ENCODE measurements at regions not wholly inside any gene's neighbourhood (a gene's known extent, or its start where the extent isn't known, plus 50 kb on each side); places are given as distances from the start of the nearest gene placed in this dataset.

DNA sequence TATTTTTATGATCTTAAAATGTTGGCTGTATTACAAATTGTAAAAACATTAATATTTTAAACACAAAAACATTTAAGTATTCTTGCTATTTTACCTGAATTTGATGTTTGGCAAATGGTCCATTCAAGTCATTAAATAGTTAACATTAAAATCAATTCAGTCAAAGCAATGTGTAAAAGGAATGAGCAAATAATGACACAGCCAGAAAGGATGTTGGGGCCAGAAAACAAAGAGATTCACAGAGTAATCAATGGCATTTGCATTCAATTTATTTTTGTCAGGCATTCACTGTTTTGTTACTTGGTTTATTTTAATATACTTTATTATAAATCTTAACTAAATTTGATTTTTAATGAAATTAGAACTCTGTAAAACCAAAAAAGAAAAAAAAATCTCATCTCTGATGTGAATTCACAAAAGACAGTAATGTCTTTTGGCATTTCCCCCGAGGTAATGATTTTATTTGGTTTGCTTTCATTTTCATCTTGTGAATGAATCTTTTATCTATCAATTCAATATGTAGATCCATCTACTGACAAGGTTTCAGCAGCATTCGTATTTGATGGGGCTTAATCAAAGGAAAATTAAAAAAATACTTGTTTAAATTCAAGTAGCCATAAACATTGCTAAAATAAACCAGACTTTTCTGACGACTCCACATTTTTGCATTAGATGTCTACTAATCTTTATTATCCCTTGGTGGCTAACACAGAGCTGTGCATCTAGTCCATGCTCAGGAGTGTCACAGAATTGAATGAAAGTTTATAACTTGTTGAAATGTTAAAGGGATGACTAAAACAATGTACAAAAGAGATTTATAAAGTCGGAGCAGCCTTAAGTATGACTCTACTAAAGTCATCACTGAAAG is 866.7 kb upstream of the GJE1 start:
- DNase-seq: no peak

DNA sequence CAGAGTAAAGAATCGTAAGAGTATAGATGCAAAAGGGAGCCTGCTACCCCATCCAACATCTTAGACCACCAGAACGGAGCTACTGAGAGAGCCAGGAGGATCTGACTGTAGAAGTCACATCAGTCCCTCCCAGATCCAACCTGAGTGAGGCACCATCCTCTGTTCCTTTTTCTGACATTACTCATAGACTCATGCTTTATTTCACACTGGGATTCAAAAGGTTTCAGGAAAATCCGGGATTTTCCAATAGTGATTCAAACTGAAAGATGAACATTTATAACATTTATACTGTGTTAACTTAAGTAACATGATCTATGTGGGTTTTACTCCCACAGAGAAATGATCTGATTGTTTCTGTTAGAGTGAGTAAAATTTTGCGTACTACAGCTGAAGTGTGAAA is 868.6 kb upstream of the GJE1 start:
- DNase-seq: no peak

DNA sequence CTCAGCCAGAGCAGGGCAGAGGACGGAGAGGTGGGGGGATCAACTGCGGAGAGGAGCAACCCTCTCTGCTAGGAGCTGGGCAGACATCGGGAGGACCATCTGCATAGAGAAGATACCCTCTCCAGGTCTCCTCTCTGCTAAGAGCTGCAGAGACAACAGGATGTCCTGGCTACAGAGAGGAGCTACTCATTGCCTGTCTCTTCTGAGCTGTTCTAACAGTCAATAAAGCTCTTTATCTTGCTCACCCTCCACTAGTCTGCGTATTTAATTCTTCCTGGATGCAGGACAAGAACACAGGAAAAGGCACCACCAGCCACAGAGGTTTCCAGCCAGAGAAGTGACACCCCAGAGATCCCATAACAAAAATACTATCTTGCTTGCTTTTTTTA is 871.1 kb upstream of the GJE1 start:
- no peak for DNase-seq

DNA sequence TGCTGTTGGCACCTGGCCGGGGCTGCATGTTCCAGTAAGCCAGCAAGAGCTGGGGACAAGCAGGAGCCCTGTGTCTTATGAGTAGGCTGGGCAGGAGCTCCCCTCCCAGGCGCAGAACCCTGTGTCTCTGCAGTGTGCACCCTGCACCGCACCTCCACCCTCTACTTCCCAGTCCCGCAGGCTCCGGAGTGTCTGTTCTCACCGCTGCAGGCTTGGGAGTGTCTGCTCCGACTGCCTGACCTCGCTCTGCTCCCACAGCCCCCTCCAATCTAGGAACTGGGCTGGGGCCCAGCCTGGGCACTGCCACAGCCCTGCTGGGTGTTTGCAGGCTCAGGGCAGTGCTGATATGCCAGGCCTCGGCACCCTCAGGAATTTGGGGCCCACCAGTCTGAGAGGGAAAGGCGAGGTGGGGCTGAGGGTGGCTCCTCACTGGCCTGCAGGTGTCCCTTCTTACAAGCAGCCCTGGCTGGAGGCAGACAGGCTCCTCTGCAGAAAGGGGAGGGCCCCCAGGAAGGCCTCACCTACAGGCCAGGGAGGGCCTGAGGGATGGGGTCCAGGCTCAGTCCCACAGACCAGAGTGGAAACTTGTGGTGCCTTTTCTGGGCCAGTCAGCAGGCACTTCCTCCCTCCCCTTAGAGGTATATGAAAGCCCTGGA is 871.6 kb upstream of the GJE1 start:
- DNase-seq: no peak

DNA sequence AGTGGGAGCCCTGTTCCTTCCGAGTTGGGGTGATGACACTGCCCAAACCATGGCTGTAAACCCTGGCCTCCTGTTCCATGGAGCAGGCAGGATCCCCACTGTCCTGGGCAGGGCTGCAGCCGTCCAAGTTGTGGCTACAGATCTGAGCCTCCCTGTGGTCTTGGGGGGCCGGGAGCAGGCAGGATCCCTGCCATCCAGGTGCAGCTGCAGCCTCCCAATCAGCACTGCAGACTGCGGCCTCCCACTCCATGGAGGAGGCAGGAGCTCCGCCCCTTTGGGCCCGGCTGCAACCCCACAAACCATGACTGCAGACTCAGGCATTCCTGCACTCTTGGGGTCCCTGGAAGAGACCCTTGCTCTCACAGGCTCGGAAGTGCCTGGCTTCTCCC is 872.1 kb upstream of the GJE1 start:
- no peak for DNase-seq

DNA sequence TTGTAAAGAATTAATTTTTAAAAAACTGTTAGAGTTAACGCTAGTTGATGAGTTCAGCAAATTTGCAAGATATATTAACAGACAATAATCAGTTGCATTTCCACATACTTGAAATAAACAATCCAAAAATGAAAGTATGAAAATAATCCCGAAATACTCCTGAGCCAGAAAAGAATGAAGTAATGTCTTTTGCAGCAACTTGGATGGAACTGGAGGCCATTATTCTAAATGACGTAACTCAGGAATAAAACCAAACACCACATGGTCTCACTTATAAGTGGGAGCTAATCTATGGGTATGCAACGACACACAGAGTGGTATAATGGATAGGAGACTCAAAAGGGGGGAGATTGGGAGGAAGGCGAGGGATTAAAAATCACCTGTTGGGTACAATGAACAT is 872.9 kb upstream of the GJE1 start:
- DNase-seq: no peak

DNA sequence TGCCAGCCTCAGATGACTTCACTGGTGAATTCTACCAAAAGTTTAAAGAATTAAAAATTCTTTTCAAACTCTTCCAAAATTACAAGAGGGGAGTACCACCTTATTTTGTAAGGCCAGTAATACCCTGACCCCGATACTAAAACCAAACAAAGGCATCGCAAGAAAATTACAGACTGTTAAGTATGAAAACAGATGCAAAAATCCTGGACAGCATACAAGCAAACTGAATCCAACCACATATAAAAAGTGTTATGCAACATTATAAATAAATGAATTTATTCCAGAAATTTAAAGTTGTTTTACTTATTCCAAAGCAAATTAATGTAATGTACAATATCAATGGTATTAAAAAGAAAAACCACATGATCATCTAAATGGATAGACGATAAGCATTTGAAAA is 873.6 kb upstream of the GJE1 start:
- no peak for DNase-seq

DNA sequence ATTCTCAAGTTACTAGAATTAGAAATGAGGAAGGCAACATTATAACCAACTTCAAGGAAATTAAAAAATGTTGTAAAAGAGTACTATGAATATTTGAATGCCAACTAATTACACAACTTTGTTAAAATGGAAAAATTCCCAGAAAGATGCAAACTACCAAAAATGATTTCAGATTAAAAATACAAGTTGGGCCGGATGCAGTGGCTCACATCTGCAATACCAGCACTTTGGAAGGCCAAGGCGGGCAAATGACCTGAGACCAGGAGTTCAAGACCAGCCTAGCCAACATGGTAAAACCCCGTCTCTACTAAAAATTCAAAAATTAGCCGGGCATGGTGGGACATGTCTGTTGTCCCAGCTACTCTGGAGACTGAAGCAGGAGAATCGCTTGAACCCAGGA is 874.2 kb upstream of the GJE1 start:
- DNase-seq: no peak

DNA sequence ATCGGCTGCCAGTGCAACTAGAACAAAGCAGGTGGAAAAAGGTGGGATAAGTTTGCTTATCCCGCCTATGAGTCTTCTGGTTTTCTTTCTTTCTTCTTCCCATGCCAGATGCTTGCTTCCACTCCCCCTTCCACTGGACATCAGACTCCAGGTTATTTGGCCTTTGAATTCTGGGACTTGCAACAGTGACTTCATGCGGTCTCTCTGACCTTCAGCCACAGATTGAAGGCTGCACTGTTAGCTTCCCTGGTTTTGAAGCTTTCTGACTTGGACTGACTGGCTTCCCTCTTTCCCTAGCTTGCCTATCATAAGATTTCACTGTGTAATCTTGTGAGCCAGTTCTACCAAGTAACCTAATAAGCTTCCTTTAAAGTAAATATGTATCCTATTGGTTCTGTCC is 878.4 kb upstream of the GJE1 start:
- DNase-seq: no peak

DNA sequence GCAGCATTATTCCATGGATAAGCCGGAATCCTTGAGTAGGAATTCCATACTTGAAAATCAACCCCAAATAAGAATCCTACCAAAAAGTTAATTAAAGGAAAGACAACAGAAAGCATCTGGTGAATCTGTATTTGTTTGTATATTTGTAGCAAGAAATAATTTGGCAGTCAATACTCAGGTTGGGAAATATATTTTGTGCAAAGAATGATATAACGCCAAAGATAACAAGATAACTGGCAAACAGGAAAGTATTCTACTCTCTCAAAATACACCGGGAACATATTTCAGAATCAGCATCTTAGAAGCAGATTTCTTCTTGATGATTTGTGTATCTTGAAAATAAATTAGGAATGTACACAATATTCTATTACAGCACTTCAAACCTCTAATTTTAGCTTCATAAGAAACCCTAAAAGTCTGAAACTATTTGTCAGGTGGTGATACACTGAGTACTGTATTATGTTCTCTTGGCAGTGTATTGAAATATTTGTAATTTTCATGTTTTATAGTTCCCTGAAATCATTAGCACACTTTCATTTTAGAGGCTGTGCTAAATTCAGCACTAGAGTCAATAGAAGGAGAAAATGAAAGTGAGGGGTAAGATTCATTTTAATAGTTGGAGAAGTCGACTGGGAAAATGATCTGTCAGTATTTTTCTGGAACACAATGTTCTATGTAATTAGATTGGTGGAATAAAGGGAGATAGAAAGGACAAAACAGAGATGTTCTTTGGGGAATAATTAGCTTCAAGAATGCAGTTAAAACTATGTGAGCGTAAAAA is 879.7 kb upstream of the GJE1 start:
- no peak for DNase-seq

DNA sequence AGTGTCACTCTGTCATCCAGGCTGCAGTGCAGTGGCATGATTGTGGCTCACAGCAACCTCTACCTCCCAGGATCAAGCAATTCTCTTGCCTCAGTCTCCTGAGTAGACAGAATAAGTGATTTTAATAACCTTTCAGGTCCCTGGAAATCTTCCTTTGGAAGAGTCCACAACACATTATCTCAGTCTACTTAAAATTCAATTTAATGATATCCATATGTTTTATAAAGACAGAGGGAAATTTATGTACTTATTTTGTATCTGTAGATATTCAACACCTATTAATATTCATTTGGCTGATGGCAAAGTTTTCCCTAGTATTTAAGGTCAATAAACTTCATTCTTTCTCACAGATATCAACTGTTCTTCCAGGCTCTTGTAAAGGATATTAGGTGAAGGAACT is 881.4 kb upstream of the GJE1 start:
- no peak for DNase-seq

DNA sequence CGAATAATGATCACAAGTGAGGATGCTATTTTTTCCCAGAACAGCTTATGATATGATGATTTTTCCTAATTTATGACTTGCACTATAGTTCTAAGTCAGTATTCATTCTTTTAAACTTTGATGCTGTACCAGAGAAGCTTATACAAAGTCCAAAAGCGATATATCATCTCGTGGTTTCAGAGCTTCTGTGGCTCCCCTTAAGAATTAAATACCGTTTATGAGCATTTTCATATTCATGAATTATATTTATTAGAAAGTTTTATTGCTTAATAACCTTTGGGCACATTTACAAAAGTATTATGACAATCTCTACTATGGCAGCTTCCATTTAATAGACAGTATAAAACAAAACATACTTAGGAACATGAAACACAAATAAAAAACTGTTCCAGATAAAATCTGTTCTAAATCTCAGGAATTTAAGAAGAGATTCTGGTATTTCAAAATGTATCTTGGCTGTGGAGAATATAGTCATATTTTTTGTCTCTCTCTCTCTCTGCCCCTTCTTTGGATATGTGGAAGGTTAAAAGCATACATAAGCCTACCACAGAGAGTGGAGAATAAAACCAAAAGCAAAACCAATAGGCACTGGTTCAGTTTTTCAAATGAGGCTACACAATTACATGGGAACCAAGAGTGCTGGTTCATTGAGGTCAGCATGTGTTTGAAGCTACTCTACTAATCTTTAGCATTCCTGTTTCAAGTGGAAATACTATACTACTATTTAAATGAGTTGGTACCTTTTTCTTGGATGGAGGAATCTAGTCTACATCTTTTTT is 884.5 kb upstream of the GJE1 start:
- DNase-seq: no peak

DNA sequence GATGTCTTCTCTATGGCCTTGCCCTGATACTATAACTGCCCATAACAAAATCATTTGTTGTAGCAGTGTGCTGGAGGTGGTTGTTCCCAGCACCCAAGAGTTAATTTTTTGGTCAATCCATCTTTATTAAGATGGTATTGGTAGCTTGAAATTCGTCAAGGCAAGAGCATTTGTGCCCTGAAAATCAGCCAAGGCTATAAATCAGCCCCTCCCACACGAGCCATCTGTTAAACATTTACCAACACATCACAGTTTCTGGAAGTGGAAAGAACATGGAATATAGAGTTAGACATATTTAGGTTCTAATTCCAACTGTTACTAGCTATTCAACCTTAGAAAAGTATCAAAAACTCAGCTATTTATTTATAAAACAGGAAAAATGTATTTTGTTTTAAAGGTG is 888.4 kb upstream of the GJE1 start:
- no peak for DNase-seq

DNA sequence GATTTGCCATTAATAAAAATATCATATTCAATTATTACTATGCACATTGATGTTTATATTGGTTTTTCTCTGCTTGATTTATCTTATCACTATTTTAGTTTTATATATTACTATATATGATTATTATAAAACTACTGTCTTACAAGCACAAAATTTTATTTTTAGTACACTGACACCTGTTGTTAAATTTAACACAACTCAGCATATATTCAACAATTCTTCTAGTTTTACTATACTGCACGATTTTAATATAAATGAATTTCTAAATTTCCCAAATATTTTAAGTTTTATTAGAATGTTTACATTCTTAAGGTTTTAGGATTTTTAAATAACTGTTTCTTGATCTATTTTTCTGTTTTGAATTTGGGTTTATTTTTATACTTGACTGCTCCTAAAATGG is 889.8 kb upstream of the GJE1 start:
- no peak for DNase-seq

DNA sequence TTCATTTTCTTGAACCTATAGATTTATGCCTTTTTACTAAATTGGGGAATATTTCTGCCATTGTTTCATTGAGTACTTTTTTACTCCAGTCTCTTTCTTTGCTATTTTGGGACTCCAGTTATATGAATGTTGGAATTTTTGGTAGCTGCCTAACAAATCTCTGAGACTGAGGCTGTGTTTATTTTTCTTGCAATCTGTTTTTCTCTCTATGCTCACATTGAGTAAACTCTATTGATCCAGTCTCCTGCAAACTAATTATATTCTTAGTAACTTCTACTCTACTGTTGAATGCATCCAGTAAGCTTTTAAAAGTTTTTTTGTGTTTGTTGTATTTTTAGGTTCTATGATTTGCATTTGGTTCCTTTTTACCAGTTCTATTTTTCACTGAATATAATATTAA is 903.4 kb upstream of the GJE1 start:
- DNase-seq: no peak

DNA sequence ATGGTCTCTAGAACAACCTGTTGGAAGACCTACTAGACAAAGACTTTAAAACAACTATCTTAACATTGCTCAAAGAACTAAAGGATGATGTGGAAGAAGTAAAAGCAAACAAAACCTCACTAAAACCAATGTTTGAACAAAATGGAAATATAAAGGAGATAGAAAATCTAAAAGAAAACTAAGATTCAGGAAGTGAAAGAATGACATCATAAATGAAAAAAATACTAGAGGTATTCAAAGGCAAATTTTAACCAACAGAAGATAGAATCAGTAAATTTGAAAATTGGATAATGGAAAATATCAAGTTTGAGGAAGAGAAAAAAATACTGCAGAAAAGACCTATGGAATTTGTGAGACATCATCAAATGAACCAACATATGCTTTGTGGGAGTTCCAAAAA is 914.1 kb upstream of the GJE1 start:
- DNase-seq: no peak

DNA sequence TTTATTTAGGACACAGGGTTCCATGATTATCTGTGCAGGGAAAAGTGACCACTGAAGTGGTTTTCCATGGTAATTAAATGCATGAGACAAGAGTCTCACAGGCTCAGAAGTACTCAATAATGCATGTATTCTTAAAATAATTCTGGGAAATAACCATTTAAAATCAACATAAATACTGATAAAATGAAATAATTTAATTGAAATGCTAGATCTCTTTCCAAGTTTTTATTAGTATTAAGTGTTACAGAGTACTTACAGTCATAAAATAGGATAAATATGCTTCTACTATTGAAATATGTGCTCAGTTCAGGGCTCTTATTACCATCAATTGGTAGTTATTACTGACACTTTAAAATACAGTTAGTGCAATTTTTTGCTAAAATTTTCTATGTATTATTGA is 916.0 kb upstream of the GJE1 start:
- no peak for DNase-seq

DNA sequence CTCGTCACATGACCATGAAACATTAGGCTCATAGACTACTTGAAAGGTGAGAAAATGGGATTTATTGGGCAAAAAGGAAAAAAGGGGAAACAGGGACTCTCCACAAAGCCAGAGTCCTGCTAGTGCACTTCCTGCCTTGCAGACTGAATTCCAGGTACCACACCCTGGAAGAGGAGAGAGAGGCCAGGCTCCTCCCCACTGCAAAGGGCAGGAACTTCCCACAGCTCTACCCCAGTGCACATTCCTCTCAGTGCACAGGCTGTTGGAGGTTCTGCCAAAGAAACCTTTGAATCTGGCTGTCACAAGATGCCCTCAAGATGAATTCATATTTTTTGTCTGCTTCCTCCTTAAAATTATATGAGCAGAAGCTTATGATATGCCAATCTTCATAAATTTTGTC is 920.4 kb upstream of the GJE1 start:
- DNase-seq: no peak

DNA sequence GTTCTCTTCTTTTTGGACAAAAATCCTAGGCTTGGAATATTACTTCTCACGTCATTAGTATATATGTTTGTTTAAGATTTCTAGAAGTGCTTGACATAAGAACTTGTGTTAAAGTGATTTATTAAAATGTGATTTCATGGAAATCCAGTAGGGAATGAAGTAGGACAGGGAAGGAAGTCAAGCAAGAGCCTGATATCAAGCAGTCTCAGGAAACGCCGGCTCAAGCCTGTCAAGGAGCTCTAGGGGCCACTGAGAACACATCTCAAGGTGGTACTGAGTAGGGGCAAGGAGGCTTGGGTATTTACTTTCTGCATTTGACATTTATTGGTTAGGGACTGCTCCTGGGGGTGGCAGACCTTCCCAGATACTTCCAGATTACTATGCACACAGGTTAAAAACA is 920.9 kb upstream of the GJE1 start:
- DNase-seq: no peak

DNA sequence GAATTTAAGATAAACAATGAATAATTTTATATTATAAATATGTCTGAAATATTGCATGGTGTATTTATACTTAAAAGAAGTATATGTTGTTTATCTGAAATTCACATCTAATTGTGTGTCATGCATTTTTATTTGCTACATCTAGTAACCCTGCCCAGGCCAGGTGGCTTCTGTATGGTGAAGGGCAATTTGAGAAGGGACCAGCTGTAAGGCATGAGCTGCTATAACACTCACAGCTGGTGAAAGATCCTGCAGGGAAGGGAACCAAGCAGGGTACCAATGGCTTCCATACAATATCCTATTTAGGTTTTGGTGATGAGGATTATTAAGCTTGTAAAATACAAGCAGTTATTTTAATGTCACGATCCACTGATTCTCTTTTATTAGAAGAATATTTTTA is 921.8 kb upstream of the GJE1 start:
- peak; percentile 58 for DNase-seq

DNA sequence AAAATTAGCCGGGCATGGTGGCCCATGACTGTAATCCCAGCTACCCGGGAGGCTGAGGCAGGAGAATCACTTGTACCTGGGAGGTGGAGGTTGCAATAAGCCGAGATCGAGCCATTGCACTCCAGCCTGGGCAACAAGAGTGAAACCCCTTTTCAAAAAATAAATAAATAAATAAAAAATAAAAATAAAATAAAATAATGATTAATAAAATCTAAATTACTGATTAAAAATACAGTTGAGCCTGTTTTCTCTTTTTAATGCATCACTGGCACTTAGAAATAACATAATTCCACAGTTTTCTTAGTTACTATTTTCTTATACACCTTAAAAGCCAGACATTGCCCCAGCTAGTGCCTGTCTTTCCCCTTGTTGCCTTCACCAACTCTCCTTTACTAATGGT is 922.8 kb upstream of the GJE1 start:
- DNase-seq: no peak

DNA sequence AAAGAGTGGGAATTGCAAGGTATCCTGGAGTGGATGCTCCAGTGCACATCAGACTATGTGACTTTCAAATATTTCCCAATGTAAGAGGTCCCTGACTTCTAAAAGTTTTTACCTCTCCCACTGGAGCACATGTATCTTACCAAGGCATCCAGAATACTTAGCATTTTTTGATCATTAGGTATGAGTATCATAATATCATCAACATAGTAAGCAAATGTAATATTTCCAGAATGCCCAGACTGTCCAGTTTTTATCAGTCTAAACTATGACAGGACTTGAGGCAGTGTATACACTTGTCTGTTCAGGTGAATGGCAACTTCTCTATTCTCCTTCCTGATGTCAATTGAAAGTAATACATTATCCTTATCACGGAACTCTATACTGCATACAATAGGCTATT is 924.6 kb upstream of the GJE1 start:
- DNase-seq: no peak

DNA sequence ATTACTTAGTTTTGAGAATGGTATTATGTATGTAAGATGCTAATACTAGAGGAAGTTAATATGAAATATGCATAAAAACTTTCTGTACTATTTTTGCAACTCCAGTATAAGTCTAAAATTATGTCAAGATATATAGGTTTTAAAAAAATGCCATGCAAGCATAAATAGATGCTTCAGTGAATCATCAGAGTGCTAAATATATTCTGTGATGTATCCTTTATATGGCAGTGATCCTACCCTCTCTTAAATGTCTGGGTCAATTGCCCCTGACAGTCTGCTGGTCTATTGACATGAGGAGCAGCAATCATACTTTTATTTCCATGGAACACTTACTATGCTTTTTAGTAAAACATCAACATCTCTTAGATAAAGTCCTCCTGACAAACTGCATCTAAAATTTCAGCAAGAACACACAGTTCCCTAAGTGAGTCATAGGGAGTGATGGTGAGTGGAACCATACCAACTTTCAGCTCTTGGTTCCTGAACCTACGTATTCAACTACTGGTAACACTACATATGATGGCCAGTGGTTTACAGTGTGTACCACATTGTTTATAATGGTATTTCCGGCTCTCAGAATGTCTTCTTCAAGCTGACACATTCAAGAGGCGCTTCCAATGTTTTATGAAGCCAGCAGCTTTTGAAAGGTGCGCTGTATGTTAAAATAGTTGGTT is 928.7 kb upstream of the GJE1 start:
- no peak for DNase-seq

Data from NCI-H1105 treated with DMSO at 0.1 percent for 48 hours (cell line).